ENCODE measurements at regions not wholly inside any gene's neighbourhood (a gene's known extent, or its start where the extent isn't known, plus 50 kb on each side); places are given as distances from the start of the nearest gene placed in this dataset.

- DNase-seq = no peak
These were observed 830.9 kb upstream of the GJE1 start for GRCh38 chr6:141301779-141302178.

DNA sequence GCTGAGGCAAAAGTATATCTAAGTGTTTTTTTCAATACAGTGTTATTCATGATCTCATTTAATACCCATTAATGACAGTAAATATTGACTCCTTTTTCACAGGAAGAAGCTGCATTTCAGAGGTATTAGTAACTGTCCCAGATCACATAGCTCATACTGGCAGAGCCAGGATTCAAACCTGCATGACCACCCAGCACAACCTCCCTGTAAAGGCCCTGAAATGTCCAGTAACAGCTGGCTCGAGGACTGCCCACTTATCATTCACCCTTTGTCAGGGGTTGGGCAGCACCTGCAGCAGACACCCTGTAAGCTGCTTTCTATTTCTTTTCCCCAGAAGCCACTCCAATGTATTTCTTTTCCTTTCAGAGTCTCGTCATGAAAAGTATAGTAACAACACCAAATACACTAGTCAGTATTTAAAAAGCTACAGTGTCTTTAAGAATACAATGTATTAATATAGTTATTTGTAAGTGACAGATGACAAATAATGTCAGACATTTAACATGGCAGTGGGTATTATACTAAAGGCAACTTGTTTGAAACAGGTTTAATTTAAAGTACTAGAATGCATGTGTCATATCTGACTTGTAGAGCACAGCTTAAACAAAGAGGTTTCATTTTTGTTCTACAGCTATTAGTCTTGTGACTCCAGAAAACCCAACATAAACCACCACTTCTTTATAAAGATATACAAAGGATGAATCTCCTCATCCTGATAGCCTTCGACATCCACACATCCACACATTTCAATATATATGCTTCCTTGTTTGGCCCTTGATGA lies 841.6 kb upstream of the GJE1 start:
- no peak for DNase-seq

GRCh38 chr6:141288947-141289346 lies 843.8 kb upstream of the GJE1 start:
- DNase-seq = no peak

DNA sequence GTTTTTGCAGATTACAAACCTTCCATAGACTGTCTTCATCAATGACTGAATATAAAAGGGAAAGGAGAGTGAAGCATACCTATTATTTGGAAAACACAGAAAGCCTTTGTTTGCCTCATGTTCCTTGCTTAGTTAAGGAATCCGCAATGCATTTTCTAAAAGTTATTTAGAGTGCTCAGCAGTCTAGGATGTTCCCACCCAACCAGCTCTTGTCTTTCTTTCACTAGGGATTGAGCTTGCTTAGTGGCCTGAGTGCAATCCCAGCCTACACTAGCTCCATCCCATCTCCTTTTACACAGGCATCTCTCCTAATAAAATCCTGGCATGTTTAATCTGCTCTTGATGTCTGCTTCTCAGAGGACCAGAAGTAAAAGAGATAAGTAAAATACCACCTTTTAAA lies 850.5 kb upstream of the GJE1 start:
- no peak for DNase-seq

- DNase-seq = no peak
These were observed 863.0 kb upstream of the GJE1 start for GRCh38 chr6:141269684-141270083.

- DNase-seq = no peak
These were observed 865.3 kb upstream of the GJE1 start for GRCh38 chr6:141267420-141267819.

DNA sequence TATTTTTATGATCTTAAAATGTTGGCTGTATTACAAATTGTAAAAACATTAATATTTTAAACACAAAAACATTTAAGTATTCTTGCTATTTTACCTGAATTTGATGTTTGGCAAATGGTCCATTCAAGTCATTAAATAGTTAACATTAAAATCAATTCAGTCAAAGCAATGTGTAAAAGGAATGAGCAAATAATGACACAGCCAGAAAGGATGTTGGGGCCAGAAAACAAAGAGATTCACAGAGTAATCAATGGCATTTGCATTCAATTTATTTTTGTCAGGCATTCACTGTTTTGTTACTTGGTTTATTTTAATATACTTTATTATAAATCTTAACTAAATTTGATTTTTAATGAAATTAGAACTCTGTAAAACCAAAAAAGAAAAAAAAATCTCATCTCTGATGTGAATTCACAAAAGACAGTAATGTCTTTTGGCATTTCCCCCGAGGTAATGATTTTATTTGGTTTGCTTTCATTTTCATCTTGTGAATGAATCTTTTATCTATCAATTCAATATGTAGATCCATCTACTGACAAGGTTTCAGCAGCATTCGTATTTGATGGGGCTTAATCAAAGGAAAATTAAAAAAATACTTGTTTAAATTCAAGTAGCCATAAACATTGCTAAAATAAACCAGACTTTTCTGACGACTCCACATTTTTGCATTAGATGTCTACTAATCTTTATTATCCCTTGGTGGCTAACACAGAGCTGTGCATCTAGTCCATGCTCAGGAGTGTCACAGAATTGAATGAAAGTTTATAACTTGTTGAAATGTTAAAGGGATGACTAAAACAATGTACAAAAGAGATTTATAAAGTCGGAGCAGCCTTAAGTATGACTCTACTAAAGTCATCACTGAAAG lies 866.7 kb upstream of the GJE1 start:
- DNase-seq = no peak

GRCh38 chr6:141264101-141264500 lies 868.6 kb upstream of the GJE1 start:
- no peak for DNase-seq

GRCh38 chr6:141261672-141262060 lies 871.1 kb upstream of the GJE1 start:
- no peak for DNase-seq

- no peak for DNase-seq
These were observed 871.6 kb upstream of the GJE1 start for GRCh38 chr6:141261016-141261671.

GRCh38 chr6:141260627-141261015 lies 872.1 kb upstream of the GJE1 start:
- DNase-seq = no peak

- DNase-seq = no peak
These were observed 872.9 kb upstream of the GJE1 start for GRCh38 chr6:141259807-141260206.

DNA sequence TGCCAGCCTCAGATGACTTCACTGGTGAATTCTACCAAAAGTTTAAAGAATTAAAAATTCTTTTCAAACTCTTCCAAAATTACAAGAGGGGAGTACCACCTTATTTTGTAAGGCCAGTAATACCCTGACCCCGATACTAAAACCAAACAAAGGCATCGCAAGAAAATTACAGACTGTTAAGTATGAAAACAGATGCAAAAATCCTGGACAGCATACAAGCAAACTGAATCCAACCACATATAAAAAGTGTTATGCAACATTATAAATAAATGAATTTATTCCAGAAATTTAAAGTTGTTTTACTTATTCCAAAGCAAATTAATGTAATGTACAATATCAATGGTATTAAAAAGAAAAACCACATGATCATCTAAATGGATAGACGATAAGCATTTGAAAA lies 873.6 kb upstream of the GJE1 start:
- DNase-seq = no peak

DNA sequence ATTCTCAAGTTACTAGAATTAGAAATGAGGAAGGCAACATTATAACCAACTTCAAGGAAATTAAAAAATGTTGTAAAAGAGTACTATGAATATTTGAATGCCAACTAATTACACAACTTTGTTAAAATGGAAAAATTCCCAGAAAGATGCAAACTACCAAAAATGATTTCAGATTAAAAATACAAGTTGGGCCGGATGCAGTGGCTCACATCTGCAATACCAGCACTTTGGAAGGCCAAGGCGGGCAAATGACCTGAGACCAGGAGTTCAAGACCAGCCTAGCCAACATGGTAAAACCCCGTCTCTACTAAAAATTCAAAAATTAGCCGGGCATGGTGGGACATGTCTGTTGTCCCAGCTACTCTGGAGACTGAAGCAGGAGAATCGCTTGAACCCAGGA lies 874.2 kb upstream of the GJE1 start:
- DNase-seq = no peak

GRCh38 chr6:141254336-141254735 lies 878.4 kb upstream of the GJE1 start:
- DNase-seq = no peak

DNA sequence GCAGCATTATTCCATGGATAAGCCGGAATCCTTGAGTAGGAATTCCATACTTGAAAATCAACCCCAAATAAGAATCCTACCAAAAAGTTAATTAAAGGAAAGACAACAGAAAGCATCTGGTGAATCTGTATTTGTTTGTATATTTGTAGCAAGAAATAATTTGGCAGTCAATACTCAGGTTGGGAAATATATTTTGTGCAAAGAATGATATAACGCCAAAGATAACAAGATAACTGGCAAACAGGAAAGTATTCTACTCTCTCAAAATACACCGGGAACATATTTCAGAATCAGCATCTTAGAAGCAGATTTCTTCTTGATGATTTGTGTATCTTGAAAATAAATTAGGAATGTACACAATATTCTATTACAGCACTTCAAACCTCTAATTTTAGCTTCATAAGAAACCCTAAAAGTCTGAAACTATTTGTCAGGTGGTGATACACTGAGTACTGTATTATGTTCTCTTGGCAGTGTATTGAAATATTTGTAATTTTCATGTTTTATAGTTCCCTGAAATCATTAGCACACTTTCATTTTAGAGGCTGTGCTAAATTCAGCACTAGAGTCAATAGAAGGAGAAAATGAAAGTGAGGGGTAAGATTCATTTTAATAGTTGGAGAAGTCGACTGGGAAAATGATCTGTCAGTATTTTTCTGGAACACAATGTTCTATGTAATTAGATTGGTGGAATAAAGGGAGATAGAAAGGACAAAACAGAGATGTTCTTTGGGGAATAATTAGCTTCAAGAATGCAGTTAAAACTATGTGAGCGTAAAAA lies 879.7 kb upstream of the GJE1 start:
- DNase-seq = no peak

- DNase-seq = no peak
These were observed 881.4 kb upstream of the GJE1 start for GRCh38 chr6:141251286-141251685.

- DNase-seq = no peak
These were observed 884.5 kb upstream of the GJE1 start for GRCh38 chr6:141248021-141248799.

GRCh38 chr6:141244366-141244765 lies 888.4 kb upstream of the GJE1 start:
- DNase-seq = no peak

DNA sequence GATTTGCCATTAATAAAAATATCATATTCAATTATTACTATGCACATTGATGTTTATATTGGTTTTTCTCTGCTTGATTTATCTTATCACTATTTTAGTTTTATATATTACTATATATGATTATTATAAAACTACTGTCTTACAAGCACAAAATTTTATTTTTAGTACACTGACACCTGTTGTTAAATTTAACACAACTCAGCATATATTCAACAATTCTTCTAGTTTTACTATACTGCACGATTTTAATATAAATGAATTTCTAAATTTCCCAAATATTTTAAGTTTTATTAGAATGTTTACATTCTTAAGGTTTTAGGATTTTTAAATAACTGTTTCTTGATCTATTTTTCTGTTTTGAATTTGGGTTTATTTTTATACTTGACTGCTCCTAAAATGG lies 889.8 kb upstream of the GJE1 start:
- no peak for DNase-seq

- no peak for DNase-seq
These were observed 903.4 kb upstream of the GJE1 start for GRCh38 chr6:141229296-141229695.

- DNase-seq = no peak
These were observed 914.1 kb upstream of the GJE1 start for GRCh38 chr6:141218583-141218982.

All from CD4-positive, alpha-beta T cell treated with Interleukin-21 for 1 hour (primary cell).